GM18861 (cell line): ENCODE measurements at regions not wholly inside any gene's neighbourhood (a gene's known extent, or its start where the extent isn't known, plus 50 kb on each side); places are given as distances from the start of the nearest gene placed in this dataset.

ENCODE experiments used
- ATAC-seq: cut with Tn5 transposase; IDR thresholded peaks from one replicate; pipeline ENCODE4 v1.9.1; 2021; ENCODE audit not compliant: unreplicated experiment

DNA sequence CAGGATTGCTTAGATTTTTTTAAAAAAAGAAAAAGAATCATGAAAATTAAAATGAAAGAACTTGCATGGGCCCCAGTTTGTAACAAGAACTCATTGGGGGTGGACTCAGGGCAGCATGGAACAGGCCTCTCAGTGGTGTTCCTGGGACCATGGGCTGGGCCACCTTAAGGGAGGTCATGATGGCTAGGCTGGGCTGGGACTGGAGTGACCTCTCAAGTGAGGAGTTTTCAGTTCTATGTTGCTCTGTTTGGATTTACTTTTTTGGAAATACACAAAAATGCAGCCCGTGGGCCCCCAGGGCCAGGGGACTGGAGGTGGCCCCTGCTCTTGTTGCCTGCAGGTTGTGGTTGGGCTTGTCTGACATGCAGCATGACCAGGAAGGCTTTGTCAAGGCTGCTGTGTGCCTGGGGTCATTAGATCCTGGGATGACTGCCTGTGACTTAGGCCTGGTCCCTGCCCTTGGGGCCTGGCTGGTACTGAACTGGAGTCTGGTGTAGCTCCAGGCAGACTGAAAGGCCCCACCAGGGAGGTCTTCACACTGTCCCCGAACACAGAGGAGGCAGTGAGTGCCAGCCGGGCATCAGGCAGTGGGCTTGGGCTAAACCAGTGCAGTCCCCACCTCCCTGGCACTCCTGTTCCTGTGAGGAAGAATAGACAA, 115.6 kb downstream of the GLI2 start:
- no peak for ATAC-seq

DNA sequence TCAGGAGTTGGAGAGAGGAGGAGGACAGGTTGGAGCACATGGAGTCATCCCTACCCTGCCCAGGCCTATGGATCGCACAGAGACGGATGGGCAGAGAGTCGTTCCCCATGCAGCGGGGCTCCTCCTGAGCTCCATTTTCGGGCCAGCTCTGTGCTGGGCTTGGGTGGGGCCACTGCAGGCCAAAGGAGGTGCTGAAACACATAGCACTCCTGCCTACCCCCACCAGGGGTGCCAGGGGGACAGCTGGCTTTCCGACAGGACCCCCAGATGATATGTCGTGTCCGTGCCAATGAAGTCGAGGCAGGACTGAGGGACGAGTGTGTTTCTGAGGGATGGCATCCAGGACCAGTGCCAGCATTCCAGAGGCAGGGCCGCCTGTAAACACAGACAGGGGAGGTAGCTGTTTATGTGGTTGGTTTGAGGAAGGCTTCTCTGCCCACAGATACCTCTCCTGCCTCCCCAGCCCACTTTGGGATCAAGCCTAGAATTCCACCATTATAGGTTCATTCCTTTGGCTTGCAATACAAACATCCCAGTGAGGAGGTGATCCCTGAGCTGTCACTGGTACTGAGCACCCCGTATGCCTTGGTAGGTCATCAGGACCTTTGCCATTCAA, 116.6 kb downstream of the GLI2 start:
- no peak for ATAC-seq

DNA sequence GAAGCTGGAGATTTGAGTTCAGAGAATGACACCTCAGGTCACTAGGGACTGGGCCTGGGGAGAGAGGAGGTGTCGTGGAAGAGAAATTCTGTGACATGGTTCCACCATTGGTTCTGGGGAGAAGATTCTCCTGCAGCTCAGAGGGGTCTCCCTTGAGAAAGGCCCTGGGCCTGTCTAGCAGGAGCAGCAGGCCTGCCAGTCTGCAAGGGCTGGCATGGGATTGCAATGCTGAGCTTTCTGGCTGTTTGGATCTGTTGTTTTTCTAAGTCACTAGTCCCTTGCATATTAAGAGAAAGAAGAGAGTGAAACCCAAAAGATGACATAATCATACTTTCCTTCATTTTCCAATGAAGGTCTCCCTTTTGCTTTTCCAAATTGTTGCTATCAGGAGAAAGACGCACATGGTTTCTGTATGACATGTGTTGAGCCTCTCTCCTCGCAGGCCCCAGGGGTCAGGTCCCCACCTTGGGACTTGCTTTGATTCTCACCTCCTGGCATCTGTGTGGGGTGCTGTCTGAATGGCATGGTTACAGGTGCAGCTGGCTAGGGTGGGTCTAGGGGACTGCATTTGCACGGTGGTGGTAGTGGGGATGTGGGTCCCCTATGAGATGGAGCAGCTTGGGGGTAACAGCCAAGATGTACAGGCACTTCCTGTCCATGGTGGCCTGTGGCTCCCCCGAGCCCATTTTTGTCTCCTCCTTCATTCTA, 117.8 kb downstream of the GLI2 start:
- no peak for ATAC-seq

DNA sequence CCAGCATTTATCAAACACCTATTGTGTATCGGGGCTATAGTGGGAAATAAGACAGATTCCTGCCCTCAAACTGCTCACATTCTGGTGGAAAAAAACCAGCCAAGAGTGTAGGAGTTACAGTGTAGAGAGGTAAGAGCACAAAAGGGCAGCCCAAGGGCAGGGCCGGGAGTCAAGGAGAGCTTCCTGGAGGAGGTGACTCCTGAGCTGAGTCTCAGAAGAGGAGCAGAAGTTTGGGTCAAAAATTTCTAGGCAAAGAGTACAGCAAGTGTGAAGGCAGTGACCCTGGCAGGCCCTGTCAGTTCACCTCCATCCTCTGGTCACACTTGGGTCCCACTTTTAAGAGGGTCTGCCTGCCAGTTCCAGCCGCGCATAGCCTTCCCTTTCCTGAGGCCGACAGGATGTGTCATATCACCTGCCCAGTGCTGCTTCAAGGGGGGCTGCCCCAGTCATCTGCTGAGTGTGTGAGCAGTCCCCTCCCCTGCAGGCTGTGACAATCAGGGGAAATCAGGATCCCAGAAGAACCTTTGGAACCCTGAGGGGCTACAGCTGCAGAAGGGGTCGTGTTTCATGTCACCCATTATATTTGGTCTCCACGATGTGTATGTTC, 118.4 kb downstream of the GLI2 start:
- ATAC-seq = no peak

DNA sequence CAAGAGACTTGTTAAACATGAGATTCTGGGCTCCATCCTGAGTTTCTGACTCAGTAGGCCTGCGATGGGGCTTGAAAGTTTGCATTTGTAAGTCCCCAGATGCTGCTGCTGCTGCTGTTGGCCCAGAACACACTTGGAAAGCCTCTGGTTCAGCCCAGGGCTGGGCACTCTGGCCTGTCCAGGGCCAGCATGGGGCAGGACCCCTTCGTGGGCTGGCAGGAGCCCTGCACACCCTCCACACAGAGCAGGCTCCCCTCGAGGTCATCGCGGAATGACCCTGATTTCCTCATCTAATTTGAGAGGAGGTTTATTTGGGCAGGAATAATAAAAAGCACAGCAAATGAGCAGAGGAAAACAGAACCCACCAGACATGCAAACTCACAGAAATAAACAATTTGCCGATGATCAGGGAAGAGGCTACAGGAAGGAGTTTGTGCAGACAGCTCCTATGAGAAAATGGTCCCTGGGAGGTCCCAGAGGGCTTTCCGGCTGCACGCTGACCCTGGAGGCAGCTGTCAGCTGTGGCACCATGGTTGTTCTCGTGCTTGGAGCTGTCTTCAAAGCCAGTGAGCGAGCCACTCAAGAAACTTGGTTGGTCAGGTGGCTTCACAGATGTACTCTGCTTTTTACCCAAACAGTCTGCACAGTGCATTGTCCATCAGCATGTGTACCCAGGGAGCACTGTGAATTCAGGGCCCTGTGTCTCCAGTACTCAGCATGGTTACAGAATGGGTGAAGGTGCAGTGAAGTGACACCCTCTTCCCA, 119.3 kb downstream of the GLI2 start:
- ATAC-seq = no peak

DNA sequence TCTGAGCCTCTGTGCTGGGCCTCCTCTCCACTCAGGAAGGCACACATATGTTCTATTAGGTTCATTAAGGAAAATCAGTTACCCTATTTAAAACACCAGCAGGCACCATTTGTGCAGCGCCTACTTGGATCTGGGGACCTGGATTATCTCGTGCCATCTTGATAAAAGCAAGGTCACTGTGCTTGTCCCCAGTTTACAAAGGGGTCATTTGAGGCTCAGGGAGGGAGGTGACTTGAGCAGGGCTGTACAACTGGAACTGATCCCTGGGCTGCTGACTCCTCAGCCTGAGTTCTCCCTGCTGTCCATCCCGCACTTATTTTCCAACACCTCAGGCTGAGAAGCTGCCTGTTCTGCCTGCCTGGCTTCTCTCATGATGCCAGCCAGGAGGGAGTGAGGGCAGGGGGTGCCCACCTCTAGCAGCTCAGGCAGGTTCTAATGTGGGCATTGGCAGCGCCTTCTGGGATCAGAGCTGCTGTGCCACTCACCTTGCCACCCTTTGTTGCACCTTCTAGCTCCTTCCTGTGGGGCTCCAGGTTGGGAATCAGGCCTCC, 120.3 kb downstream of the GLI2 start:
- no peak for ATAC-seq

DNA sequence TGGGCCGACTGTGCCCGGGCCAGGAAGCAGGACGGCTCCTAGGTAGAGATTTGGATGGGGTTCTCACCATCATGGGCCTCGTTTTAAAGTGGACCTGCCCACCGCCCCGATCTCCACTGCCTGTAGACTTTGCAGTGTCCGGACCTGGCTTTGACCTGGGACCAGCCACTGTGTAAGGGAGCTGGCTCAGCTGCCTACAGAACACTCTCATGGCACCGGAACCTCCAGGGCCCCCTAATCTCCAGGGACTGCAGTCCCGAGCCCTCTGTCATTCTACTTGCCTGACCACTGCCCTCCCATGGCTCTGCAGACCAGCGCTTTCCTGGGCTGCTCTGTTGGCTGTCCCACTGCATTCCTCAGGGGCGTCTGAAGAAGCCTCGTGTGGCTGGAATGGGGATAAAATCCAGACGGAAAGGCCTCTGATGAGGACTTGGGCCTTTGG, 120.8 kb downstream of the GLI2 start:
- ATAC-seq = no peak

GRCh38 chr2:120857422-120857821, 121.8 kb downstream of the GLI2 start:
- ATAC-seq = no peak

GRCh38 chr2:120857931-120858330, 122.3 kb downstream of the GLI2 start:
- ATAC-seq = no peak

GRCh38 chr2:120858361-120859106, 122.9 kb downstream of the GLI2 start:
- no peak for ATAC-seq

DNA sequence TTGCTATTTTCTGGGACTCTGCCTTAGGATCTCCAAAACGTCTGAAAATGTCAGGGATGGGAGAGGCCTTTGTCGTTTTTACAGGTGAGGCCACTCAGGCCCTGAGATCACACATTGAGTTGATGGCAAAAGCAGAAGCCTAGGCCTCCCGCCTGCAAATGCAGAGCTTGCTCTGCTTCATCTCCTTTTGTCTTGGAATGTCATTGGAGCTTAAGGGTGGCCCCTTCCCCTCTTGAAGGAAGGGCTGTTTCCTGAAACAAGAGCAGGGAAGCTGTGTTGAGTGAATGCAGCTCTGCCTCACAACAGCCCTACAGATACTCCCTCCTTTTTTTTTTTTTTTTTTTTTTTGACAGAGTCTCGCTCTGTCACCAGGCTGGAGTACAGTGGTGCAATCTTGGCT, 123.5 kb downstream of the GLI2 start:
- no peak for ATAC-seq

GRCh38 chr2:120859814-120860578, 124.3 kb downstream of the GLI2 start:
- no peak for ATAC-seq

DNA sequence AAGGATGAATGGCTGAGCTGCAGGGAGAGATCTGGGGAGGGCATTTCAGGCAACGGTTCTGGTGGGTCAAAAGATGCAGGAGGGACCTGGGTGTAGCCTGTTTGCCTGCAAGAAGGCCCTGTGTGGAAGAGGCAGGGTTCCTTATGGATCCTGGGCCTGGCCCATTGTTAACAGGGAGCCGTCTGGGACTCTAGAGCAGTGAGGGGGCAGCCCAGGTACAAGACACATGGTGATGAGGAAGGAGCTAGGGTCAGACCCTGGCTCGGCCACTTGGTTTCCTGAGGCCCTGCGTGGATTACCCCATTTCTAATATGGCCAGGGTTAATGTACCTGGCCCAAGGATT, 124.9 kb downstream of the GLI2 start:
- ATAC-seq = no peak

DNA sequence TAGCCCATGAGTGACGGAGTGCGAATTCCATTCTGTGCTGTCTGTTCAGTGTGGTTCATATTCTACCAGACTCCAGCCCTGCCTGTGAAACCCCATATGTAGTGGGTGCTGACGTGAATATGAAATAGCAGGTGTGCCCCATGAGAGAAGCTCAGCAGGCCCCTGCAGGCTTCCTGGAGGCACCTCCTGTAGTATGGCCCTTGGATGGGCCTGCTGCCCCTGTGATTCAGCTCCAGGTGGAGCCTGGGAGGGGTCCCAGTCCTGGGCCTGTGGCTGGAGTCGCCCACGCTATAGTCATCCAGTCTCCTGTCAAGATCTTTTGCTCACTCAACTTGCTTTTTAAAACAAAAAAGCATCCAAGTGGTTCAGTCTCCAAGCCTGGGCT, 125.5 kb downstream of the GLI2 start:
- no peak for ATAC-seq

DNA sequence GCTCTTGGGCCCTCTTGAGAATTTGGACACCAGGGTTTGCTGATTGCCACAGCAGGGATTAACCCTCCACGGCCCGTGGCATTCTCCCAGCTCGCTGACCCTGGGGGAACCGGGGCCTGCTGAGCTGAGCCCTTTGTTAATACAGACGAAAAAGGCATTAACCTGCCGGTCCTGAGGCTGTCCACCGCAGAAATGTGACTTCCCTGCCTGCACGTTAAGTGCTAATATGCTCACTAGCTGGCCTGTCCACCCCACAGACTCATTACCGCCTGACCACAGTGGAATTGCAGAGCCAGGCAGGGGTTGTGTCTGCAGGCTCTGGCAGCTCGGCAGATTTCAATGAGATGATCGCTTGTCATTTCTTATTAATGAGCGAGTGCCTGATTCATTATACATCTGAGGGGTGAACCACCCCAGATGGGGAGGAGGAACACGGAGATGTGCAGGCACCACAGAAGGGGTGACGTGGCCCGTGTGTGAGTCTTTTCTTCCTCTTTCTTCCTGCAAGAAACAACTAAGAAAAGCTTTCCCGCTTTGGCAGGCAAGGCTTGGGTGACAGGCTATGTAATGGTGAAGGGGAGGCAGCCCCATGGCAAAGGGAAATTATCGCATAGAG, 126.0 kb downstream of the GLI2 start:
- no peak for ATAC-seq

DNA sequence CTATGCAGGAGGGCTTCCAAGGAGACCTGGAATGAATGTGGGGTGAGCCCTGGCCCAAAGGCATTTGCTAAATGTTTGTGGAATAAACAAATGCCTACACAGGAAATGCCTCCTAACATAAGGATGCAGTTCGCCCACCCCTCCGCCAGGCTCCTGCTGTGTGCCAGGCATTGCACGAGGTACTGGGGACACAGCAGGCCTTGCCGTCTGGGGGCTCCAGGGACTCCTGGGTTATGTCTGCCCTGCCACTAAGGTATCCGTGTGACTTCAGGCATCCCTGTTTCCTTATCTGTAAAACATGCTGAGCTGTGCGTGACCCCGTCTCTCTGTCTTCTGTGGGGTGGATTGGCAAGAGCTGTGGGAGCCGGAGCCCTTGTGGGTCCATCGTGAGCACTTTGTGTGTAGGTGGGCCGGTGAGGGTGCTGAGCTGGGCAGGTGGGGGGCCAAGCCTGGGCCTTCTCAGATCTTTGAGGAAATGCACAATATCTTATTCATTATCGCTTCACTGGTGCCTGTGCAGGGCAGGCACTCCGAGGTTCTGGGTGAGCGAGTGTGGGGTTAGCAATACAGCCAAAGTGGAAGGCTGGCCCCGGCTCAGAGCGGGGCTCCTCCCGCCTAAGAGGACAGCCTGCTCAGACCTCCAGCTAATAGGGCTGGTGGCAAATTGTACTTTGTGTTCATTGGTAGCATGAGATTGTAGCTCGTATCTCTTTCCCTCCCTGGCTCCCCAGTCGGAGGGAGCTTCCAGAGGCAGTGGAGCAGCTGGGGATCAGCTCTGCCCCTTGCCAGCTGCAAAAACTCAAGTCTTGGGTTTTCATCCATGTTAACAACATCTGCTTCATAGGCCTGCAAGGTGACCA, 126.8 kb downstream of the GLI2 start:
- ATAC-seq = no peak

- ATAC-seq = no peak
Measured at GRCh38 chr2:120863146-120863545, 127.5 kb downstream of the GLI2 start.

- ATAC-seq = no peak
Measured at GRCh38 chr2:120863661-120864320, 128.1 kb downstream of the GLI2 start.
